ENCODE measurements at regions not wholly inside any gene's neighbourhood (a gene's known extent, or its start where the extent isn't known, plus 50 kb on each side); places are given as distances from the start of the nearest gene placed in this dataset.

GRCh38 chr12:77549383-77550128 is 281.1 kb upstream of the NAV3 start:
- no peak for TF ChIP-seq CTCF (IDR thresholded peaks at IDR 0.05; ENCODE audit: low read depth, low read length, missing control alignments)
- DNase-seq (ENCODE audit: low read depth), result no peak
- no peak overlapping the region for H3K4me3 ChIP-seq (ENCODE audit: low read depth, low read length)

GRCh38 chr12:77548797-77549196 is 281.9 kb upstream of the NAV3 start:
- TF ChIP-seq CTCF (IDR thresholded peaks at IDR 0.05; ENCODE audit: low read depth, low read length, missing control alignments), result no peak
- H3K4me3 ChIP-seq (ENCODE audit: low read depth, low read length), result no peak overlapping the region
- no peak for DNase-seq (ENCODE audit: low read depth)

- DNase-seq (ENCODE audit: low read depth), result no peak
- no peak overlapping the region for H3K4me3 ChIP-seq (ENCODE audit: low read depth, low read length)
- no peak for TF ChIP-seq CTCF (IDR thresholded peaks at IDR 0.05; ENCODE audit: low read depth, low read length, missing control alignments)
These were observed 290.6 kb upstream of the NAV3 start for GRCh38 chr12:77540097-77540496.

GRCh38 chr12:77537663-77538062 is 293.0 kb upstream of the NAV3 start:
- no peak for DNase-seq (ENCODE audit: low read depth)
- H3K4me3 ChIP-seq (ENCODE audit: low read depth, low read length), result no peak overlapping the region
- TF ChIP-seq CTCF (IDR thresholded peaks at IDR 0.05; ENCODE audit: low read depth, low read length, missing control alignments), result no peak

- no peak overlapping the region for H3K4me3 ChIP-seq (ENCODE audit: low read depth, low read length)
- no peak for DNase-seq (ENCODE audit: low read depth)
- TF ChIP-seq CTCF (IDR thresholded peaks at IDR 0.05; ENCODE audit: low read depth, low read length, missing control alignments), result no peak
These were observed 295.0 kb upstream of the NAV3 start for GRCh38 chr12:77535734-77536133.

GRCh38 chr12:77531912-77532311 is 298.8 kb upstream of the NAV3 start:
- no peak for TF ChIP-seq CTCF (IDR thresholded peaks at IDR 0.05; ENCODE audit: low read depth, low read length, missing control alignments)
- H3K4me3 ChIP-seq (ENCODE audit: low read depth, low read length), result no peak overlapping the region
- no peak for DNase-seq (ENCODE audit: low read depth)

GRCh38 chr12:77522247-77522646 is 308.4 kb upstream of the NAV3 start:
- DNase-seq (ENCODE audit: low read depth), result no peak
- H3K4me3 ChIP-seq (ENCODE audit: low read depth, low read length), result no peak overlapping the region
- no peak for TF ChIP-seq CTCF (IDR thresholded peaks at IDR 0.05; ENCODE audit: low read depth, low read length, missing control alignments)
